NCI-H128 (cell line): ENCODE measurements at regions not wholly inside any gene's neighbourhood (a gene's known extent, or its start where the extent isn't known, plus 50 kb on each side); places are given as distances from the start of the nearest gene placed in this dataset.

ENCODE experiments used
- DNase-seq: peaks from one replicate; lab custom pipeline; 2025; ENCODE audit not compliant: unreplicated experiment; lab: John Stamatoyannopoulos, UW

DNA sequence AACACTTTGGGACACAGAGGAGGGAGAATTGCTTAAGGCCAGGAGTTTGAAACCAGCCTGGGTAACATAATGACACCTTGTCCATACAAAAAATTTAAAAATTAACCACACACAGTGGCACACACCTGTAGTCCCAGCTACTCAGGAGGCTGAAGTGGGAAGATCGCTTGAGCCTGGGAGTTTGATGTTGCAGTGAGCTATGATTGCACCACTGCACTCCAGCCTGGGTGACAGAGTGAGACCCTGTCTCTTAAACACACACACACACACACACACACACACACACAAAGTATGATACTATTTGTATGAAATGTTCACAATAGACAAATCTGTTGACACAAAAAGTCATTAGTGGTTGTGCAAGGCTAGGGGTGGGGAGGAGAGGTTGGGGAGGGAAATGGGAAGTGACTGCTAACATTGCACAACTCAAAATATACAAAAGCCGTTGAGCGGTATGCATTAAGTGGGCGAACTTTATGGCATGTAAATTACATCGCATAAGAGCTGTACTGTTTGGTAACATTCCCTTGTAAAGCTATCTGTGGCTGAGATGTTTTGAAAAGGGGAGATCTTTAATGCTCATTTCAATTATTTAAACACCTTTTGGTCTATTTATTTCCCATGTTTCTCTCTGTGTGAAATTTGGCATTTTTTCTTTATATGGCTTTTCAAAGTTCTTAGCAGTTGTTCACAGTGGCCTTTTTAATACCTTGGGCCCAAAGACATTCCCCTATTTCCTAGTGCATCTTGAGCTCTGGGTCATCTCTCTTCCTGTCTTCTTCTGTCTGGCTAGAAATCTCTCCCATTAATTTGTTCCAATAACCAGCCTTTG is 58.9 kb upstream of the ZNF516 start:
- DNase-seq, result no peak

DNA sequence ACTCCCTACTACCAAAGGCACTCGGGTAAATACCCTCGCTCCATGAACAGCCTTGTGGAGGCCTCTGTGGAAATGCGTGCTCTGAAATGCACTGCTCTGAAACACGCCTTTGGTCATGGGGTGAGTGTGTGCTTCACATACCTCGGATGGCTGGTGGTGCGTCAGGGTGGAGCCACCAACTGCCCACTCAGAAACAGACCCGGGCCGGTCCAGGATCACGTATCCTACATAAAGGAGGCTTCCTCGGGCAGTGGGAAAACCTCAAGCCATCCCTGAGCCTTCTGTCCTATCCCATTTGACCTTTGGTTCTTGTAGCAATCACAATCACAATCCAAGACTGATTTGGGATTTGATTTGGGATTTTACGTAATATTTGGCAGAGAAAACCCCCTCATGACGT is 53.5 kb upstream of the ZNF516 start:
- no peak for DNase-seq

DNA sequence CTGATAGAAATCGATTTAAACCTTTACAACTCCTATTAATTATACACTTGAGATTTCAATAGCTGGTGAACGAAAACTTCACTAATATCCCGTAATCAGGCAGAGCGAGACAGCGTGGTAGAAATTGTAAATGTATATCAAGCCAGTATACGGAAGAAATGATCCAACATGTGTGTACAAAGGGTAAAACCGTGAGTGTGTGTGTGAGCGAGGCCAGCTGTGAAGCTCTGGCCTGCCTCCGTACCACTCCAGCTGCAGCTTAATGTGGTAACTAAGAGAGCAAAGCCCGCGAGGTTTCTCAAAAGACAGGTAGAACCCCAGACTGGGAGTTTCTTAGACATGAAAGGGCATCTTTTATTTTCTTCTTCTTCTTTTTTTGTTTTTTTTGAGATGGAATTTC is 52.3 kb upstream of the ZNF516 start:
- DNase-seq, result no peak

DNA sequence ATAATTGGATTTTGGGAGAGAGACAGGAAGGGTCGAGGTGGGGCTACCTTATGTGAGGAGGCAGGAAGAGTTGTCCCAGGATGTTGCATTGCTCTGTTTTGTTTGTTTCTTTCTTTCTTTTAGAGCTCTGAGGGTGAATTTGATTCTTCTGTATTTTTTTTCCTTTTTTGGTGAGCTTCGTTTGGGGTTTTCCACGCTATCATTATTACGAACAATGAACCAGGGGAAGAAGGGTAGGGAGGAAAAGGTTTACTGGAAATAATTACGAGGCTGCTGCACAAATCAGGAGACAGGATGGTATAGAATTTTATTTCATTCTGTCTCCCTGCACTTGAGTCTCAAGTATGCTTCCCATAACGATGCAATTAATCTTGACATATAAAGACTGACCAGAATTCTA is 51.4 kb upstream of the ZNF516 start:
- no peak for DNase-seq

DNA sequence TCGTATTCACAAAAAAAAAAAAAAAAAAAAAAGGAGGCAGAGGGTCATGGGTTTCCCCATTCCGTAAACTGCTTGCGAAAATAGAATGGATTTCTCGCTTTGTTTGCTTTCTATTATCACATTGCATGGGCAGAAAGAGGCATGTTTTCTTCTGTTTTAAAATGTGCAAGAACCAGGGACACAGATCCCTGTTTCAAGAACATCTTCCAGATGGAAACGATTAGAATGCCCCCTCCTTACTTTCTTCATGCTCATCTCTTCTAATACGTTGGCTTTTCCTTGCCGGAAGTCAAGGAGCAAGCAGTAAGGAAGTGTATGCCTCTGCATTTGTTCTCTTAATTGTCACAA is 51.0 kb upstream of the ZNF516 start:
- no peak for DNase-seq

DNA sequence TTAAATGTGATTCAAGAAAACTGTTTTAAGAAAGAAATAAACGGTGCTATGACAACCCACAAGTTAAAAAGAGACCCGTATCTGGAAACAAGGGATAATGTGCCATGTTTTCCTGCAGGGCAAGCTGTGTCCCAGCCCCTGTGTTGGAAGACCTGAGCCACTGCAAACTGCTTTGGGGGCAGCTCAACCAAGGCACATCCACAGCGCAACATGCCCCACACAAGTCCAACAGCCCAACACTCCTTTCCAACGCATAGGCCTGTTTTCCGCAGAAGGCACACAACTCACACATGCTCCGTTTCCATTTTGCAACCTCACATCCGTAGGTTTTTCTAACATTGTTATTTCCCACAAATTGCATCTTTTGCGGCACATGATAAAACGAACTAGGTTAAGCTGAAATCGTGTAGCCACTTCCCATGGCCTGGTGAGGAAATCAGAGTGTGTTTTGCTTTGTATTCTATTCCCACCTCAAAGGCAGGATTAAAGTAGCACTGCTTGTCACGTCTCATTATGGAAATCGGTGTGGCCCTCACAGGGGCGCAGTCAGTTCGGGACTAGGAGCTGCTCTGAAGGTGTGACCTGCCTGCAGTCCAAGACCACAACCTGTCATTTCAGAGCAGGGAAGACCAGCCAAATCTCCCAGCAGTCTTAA is 50.5 kb upstream of the ZNF516 start:
- DNase-seq, result no peak

DNA sequence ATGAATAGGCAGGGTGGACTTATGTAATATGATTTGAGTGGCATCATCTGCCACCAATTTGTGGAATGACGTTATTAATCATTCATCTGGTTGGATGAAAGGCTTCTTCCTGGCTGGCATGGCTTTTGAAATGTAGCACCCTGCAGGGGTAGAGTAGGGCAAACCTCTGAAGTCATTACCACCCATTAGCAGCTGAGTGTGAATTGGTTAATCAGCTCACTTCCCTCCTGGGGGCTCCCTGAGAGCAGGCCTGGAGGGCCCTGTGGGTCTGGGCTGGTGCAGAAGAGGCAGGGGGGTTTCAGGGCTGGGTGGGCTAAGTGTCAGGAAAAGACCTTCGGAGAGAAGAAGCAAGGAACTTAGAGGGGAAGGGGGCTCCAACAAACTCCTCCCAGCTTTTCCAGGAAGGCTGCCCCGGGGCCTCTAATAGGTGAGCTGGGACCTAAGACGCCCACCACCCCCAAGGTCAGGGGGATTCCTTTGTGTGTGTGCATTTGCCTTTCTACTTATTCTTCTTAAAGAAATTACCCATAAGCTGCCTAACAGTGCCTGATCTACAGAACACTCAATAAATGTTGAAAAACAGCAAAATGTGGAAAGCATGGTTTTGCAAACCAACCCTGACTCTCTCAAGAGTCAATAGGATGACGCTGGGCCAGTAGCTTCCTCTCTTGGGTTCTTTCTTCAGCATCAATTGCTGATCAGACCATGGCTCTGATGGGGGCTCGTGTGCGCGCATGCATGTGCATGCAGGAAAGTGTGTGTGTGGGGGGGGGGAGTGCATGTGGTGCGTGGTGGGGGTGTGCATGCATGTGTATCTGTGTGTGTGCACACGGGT is 49.7 kb upstream of the ZNF516 start:
- DNase-seq, result no peak
